ENCODE measurements at regions not wholly inside any gene's neighbourhood (a gene's known extent, or its start where the extent isn't known, plus 50 kb on each side); places are given as distances from the start of the nearest gene placed in this dataset.

DNA sequence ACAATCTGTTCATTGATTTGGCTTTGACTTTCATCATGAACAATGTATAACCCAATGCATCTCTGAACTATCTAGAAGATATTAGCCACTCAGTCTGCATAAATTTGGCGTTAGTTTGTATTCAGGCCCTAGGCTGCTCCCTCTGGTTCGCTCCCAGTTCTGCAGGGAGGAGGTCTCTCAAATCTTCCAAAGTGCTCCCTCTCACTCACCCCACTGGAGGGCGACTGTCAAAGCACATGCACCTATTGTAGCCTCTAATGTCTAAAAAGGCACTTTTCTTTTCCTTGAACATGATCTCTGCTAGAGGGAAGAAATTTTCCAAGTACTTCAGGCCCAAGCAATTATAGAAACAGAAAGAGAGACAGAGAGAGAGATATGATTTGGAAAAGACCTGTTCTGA is 291.5 kb downstream of the TDRD15 start:
- TF ChIP-seq, protein P1, sequence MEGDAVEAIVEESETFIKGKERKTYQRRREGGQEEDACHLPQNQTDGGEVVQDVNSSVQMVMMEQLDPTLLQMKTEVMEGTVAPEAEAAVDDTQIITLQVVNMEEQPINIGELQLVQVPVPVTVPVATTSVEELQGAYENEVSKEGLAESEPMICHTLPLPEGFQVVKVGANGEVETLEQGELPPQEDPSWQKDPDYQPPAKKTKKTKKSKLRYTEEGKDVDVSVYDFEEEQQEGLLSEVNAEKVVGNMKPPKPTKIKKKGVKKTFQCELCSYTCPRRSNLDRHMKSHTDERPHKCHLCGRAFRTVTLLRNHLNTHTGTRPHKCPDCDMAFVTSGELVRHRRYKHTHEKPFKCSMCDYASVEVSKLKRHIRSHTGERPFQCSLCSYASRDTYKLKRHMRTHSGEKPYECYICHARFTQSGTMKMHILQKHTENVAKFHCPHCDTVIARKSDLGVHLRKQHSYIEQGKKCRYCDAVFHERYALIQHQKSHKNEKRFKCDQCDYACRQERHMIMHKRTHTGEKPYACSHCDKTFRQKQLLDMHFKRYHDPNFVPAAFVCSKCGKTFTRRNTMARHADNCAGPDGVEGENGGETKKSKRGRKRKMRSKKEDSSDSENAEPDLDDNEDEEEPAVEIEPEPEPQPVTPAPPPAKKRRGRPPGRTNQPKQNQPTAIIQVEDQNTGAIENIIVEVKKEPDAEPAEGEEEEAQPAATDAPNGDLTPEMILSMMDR (IDR thresholded peaks at IDR 0.05): peak; percentile 18
- no peak for TF ChIP-seq SIN3A (IDR thresholded peaks at IDR 0.05; ENCODE audit: borderline replicate concordance, insufficient read depth, low read depth, low read length)
- Histone ChIP-seq H3K27ac (ENCODE audit: low read length) (no peak overlapping the region), H3K4me1 (ENCODE audit: control insufficient read depth, insufficient read depth, low read length) (no peaks in the 10 kb centered on the region), H3K4me3 (ENCODE audit: low read depth in 2 of 2, low read length in 2 of 2) (no peak overlapping the region), H3K9me3 (ENCODE audit: control insufficient read depth, insufficient read depth, low read depth, low read length) (no peaks in the 10 kb centered on the region), H3K27me3 (ENCODE audit: control insufficient read depth, insufficient read depth, low read length) (no peaks in the 10 kb centered on the region), H3K36me3 (ENCODE audit: control insufficient read depth, insufficient read depth, low read length) (no peaks in the 10 kb centered on the region)
- BruUV-seq (replicated peaks): no TSS peak
- in situ Hi-C loops (cut with HindIII; ENCODE audit: low pct_unique_long_range_greater_than_20kb, low sequenced_read_pairs): no loop called here
- DNase-seq (ENCODE audit: low read depth, low spot score) (no peak), ATAC-seq (no peak)
- POLR2A ChIA-PET: no interaction called here
- CTCF ChIA-PET: no interaction called here
- intact Hi-C loops (cut with micrococcal nuclease; ENCODE audit: unreplicated experiment): no loop called here

DNA sequence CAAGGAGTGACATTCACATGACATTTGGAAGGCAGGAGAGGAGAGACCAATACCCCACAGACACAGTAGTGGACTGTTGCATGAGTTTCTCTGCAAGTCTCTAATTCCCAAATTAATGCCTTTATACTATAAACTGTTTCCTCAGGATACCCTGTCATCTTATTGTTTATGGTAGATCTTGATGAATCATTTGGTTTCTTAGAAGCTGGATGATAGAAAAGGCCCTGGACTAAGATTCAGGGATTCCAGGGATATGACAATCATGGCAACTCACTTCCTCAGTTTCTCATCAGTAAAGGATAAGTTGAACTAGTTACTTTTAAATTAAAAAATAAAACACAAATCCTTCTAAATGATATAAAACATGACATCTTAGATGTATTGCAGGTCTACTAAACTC is 292.5 kb downstream of the TDRD15 start:
- no peaks in the 10 kb centered on the region for H3K27me3 ChIP-seq (ENCODE audit: control insufficient read depth, insufficient read depth, low read length)
- TF ChIP-seq, protein P1 (IDR thresholded peaks at IDR 0.05): no peak
- TF ChIP-seq SIN3A (IDR thresholded peaks at IDR 0.05; ENCODE audit: borderline replicate concordance, insufficient read depth, low read depth, low read length) (no peak), TCF7L2 (IDR thresholded peaks at IDR 0.05; ENCODE audit: low read depth, low read length) (no peak), POLR2AphosphoS5 (IDR thresholded peaks at IDR 0.05; ENCODE audit: low read depth, low read length) (no peak)
- TF ChIP-seq, protein P2, sequence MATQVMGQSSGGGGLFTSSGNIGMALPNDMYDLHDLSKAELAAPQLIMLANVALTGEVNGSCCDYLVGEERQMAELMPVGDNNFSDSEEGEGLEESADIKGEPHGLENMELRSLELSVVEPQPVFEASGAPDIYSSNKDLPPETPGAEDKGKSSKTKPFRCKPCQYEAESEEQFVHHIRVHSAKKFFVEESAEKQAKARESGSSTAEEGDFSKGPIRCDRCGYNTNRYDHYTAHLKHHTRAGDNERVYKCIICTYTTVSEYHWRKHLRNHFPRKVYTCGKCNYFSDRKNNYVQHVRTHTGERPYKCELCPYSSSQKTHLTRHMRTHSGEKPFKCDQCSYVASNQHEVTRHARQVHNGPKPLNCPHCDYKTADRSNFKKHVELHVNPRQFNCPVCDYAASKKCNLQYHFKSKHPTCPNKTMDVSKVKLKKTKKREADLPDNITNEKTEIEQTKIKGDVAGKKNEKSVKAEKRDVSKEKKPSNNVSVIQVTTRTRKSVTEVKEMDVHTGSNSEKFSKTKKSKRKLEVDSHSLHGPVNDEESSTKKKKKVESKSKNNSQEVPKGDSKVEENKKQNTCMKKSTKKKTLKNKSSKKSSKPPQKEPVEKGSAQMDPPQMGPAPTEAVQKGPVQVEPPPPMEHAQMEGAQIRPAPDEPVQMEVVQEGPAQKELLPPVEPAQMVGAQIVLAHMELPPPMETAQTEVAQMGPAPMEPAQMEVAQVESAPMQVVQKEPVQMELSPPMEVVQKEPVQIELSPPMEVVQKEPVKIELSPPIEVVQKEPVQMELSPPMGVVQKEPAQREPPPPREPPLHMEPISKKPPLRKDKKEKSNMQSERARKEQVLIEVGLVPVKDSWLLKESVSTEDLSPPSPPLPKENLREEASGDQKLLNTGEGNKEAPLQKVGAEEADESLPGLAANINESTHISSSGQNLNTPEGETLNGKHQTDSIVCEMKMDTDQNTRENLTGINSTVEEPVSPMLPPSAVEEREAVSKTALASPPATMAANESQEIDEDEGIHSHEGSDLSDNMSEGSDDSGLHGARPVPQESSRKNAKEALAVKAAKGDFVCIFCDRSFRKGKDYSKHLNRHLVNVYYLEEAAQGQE (IDR thresholded peaks at IDR 0.05; ENCODE audit: insufficient read depth in 1 of 2, low read depth in 2 of 2, low read length in 1 of 2): no peak
- DNase-seq (ENCODE audit: low read depth, low spot score): no peak
- BruUV-seq (replicated peaks): no TSS peak
- ChIA-PET POLR2A (no interaction called here), CTCF (no interaction called here)
- H3K27ac ChIP-seq (ENCODE audit: low read length): no peak overlapping the region
- in situ Hi-C loops (cut with HindIII; ENCODE audit: low pct_unique_long_range_greater_than_20kb, low sequenced_read_pairs): no loop called here
- H3K4me1 ChIP-seq (ENCODE audit: control insufficient read depth, insufficient read depth, low read length): no peaks in the 10 kb centered on the region
- intact Hi-C loops (cut with micrococcal nuclease; ENCODE audit: unreplicated experiment): no loop called here
- H3K4me3 ChIP-seq (ENCODE audit: low read depth in 2 of 2, low read length in 2 of 2): no peak overlapping the region
- no peak for ATAC-seq
- H3K9me3 ChIP-seq (ENCODE audit: control insufficient read depth, insufficient read depth, low read depth, low read length): no peaks in the 10 kb centered on the region
- no peaks in the 10 kb centered on the region for H3K36me3 ChIP-seq (ENCODE audit: control insufficient read depth, insufficient read depth, low read length)

GRCh38 chr2:21418456-21418855 is 294.7 kb downstream of the TDRD15 start:
- ChIA-PET CTCF (no interaction called here), POLR2A (no interaction called here)
- no TSS peak for BruUV-seq (replicated peaks)
- no peak for TF ChIP-seq TCF7L2 (IDR thresholded peaks at IDR 0.05; ENCODE audit: low read depth, low read length)
- no peak for TF ChIP-seq SIN3A (IDR thresholded peaks at IDR 0.05; ENCODE audit: borderline replicate concordance, insufficient read depth, low read depth, low read length)
- TF ChIP-seq POLR2AphosphoS5 (IDR thresholded peaks at IDR 0.05; ENCODE audit: low read depth, low read length): no peak
- TF ChIP-seq, protein P2 (IDR thresholded peaks at IDR 0.05; ENCODE audit: insufficient read depth in 1 of 2, low read depth in 2 of 2, low read length in 1 of 2): no peak
- Histone ChIP-seq H3K27ac (ENCODE audit: low read length) (no peak overlapping the region), H3K36me3 (ENCODE audit: control insufficient read depth, insufficient read depth, low read length) (no peaks in the 10 kb centered on the region), H3K4me3 (ENCODE audit: low read depth in 2 of 2, low read length in 2 of 2) (no peak overlapping the region), H3K4me1 (ENCODE audit: control insufficient read depth, insufficient read depth, low read length) (no peaks in the 10 kb centered on the region), H3K27me3 (ENCODE audit: control insufficient read depth, insufficient read depth, low read length) (no peaks in the 10 kb centered on the region), H3K9me3 (ENCODE audit: control insufficient read depth, insufficient read depth, low read depth, low read length) (no peaks in the 10 kb centered on the region)
- in situ Hi-C loops (cut with HindIII; ENCODE audit: low pct_unique_long_range_greater_than_20kb, low sequenced_read_pairs): no loop called here
- ATAC-seq: no peak
- intact Hi-C loops (cut with micrococcal nuclease; ENCODE audit: unreplicated experiment): no loop called here
- DNase-seq (ENCODE audit: low read depth, low spot score): no peak

Data from Panc1 (cell line).